ENCODE measurements at regions not wholly inside any gene's neighbourhood (a gene's known extent, or its start where the extent isn't known, plus 50 kb on each side); places are given as distances from the start of the nearest gene placed in this dataset.

DNA sequence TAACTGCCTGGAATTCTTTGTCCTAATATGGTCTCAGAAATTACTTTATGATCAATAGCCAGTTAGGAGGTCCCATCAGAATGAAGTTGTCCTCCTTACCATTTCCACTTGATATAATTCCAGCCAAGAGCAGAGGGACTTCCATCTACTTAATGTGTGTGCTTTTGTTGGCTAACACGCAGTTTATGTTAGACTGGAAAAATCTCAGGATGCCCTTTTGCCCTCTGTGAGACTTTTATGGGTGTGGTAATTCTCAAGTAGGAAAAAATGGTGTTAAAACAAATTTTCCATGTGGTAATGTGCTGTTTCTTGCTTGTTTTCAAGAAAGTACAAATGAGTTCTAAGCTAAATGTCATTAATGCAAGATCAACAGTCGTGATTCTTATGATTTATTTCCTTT is 327.1 kb downstream of the MTRR start:
- no peaks in the 10 kb centered on the region for H3K9me3 ChIP-seq (ENCODE audit: low read length)
- no peaks in the 10 kb centered on the region for H3F3A ChIP-seq (ENCODE audit: insufficient read depth, low read length, poor library complexity, severe bottlenecking)
- no peaks in the 10 kb centered on the region for H3K79me2 ChIP-seq (replicated peaks; ENCODE audit: insufficient read depth, low read length)
- no peaks in the 10 kb centered on the region for H3K9me2 ChIP-seq (ENCODE audit: insufficient read depth, low read length)
- H4K20me1 ChIP-seq (ENCODE audit: insufficient read depth) = no peaks in the 10 kb centered on the region
- no peaks in the 10 kb centered on the region for H3K36me3 ChIP-seq (ENCODE audit: insufficient read depth, low read length)
- H3K27me3 ChIP-seq (ENCODE audit: insufficient read depth, low read depth, low read length) = no peaks in the 10 kb centered on the region
- no peak overlapping the region for H2AFZ ChIP-seq (ENCODE audit: low read depth, low read length)
- H3K4me2 ChIP-seq (ENCODE audit: low read length) = no peak overlapping the region
- H3K9ac ChIP-seq (ENCODE audit: low read length) = no peak overlapping the region
- H3K27ac ChIP-seq (ENCODE audit: low read length) = no peak overlapping the region
- TF ChIP-seq TAF1 (IDR thresholded peaks at IDR 0.05; ENCODE audit: low read depth) (no peak), RAD21 (conservative IDR thresholded peaks at IDR 0.05) (no peak), POLR2AphosphoS5 (IDR thresholded peaks at IDR 0.05) (no peak), SMC3 (conservative IDR thresholded peaks at IDR 0.05; ENCODE audit: poor library complexity) (no peak), EZH2 (IDR thresholded peaks at IDR 0.05; ENCODE audit: borderline replicate concordance, insufficient read depth, low read length, poor library complexity, severe bottlenecking) (no peak), EP300 (conservative IDR thresholded peaks at IDR 0.05; ENCODE audit: poor library complexity, severe bottlenecking) (no peak), MXI1 (conservative IDR thresholded peaks at IDR 0.05; ENCODE audit: poor library complexity, severe bottlenecking) (no peak)
- TF ChIP-seq, protein P1, sequence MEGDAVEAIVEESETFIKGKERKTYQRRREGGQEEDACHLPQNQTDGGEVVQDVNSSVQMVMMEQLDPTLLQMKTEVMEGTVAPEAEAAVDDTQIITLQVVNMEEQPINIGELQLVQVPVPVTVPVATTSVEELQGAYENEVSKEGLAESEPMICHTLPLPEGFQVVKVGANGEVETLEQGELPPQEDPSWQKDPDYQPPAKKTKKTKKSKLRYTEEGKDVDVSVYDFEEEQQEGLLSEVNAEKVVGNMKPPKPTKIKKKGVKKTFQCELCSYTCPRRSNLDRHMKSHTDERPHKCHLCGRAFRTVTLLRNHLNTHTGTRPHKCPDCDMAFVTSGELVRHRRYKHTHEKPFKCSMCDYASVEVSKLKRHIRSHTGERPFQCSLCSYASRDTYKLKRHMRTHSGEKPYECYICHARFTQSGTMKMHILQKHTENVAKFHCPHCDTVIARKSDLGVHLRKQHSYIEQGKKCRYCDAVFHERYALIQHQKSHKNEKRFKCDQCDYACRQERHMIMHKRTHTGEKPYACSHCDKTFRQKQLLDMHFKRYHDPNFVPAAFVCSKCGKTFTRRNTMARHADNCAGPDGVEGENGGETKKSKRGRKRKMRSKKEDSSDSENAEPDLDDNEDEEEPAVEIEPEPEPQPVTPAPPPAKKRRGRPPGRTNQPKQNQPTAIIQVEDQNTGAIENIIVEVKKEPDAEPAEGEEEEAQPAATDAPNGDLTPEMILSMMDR (IDR thresholded peaks at IDR 0.05; ENCODE audit: poor library complexity, severe bottlenecking) = no peak
- TF ChIP-seq, protein P2, sequence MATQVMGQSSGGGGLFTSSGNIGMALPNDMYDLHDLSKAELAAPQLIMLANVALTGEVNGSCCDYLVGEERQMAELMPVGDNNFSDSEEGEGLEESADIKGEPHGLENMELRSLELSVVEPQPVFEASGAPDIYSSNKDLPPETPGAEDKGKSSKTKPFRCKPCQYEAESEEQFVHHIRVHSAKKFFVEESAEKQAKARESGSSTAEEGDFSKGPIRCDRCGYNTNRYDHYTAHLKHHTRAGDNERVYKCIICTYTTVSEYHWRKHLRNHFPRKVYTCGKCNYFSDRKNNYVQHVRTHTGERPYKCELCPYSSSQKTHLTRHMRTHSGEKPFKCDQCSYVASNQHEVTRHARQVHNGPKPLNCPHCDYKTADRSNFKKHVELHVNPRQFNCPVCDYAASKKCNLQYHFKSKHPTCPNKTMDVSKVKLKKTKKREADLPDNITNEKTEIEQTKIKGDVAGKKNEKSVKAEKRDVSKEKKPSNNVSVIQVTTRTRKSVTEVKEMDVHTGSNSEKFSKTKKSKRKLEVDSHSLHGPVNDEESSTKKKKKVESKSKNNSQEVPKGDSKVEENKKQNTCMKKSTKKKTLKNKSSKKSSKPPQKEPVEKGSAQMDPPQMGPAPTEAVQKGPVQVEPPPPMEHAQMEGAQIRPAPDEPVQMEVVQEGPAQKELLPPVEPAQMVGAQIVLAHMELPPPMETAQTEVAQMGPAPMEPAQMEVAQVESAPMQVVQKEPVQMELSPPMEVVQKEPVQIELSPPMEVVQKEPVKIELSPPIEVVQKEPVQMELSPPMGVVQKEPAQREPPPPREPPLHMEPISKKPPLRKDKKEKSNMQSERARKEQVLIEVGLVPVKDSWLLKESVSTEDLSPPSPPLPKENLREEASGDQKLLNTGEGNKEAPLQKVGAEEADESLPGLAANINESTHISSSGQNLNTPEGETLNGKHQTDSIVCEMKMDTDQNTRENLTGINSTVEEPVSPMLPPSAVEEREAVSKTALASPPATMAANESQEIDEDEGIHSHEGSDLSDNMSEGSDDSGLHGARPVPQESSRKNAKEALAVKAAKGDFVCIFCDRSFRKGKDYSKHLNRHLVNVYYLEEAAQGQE (IDR thresholded peaks at IDR 0.05; ENCODE audit: borderline replicate concordance) = no peak
- H3K4me3 ChIP-seq (ENCODE audit: low read length) = no peak overlapping the region

DNA sequence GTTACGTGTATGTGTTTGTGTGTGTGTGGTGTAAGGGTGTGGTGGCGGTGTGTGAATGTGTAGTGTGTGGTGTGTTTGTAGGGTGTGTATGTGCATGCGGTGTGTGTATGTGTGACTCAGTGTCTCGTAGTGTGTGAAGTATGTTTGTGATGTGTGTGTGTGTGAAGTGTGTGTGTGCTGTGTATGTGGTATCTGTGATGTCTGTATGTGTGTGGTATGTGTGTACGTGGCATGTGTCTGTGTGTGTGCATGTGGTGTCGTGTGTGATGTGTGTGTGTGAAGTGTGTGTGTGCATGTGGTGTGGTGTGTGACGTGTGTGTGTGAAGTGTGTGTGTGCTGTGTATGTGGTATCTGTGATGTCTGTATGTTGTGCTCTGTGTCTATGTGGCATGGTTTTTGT is 339.4 kb downstream of the MTRR start:
- no peaks in the 10 kb centered on the region for H3K79me2 ChIP-seq (replicated peaks; ENCODE audit: insufficient read depth, low read length)
- H3K36me3 ChIP-seq (ENCODE audit: insufficient read depth, low read length) = no peaks in the 10 kb centered on the region
- no peaks in the 10 kb centered on the region for H3K9me2 ChIP-seq (ENCODE audit: insufficient read depth, low read length)
- no peaks in the 10 kb centered on the region for H3F3A ChIP-seq (ENCODE audit: insufficient read depth, low read length, poor library complexity, severe bottlenecking)
- no peak overlapping the region for H2AFZ ChIP-seq (ENCODE audit: low read depth, low read length)
- TF ChIP-seq EZH2 (IDR thresholded peaks at IDR 0.05; ENCODE audit: borderline replicate concordance, insufficient read depth, low read length, poor library complexity, severe bottlenecking) (no peak), SMC3 (conservative IDR thresholded peaks at IDR 0.05; ENCODE audit: poor library complexity) (no peak)
- no peaks in the 10 kb centered on the region for H3K9me3 ChIP-seq (ENCODE audit: low read length)
- no peak overlapping the region for H3K9ac ChIP-seq (ENCODE audit: low read length)
- H3K4me2 ChIP-seq (ENCODE audit: low read length) = no peak overlapping the region
- no peaks in the 10 kb centered on the region for H3K27me3 ChIP-seq (ENCODE audit: insufficient read depth, low read depth, low read length)
- H3K27ac ChIP-seq (ENCODE audit: low read length) = no peak overlapping the region
- H4K20me1 ChIP-seq (ENCODE audit: insufficient read depth) = no peaks in the 10 kb centered on the region
- H3K4me3 ChIP-seq (ENCODE audit: low read length) = no peak overlapping the region

DNA sequence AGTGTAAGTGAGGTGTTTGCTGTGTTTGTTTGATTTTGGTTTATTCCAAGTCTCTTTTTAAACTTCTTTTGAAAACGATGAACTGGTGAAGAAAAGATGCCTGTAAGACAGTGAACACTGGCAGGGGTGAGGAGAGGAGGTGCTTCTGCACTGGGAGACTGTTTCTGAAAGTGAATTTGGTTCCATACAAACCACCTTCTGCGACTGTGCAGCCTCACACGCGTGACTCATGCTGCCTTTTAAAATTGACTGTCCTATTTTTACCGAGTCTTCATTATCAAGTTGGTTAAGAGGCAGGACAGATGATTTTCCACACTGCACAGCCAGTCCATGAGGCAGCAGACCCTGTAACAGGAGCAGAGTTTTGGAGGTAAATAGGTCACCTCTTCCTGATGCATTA is 340.6 kb downstream of the MTRR start:
- H3K4me2 ChIP-seq (ENCODE audit: low read length) = no peak overlapping the region
- no peaks in the 10 kb centered on the region for H4K20me1 ChIP-seq (ENCODE audit: insufficient read depth)
- H3K27me3 ChIP-seq (ENCODE audit: insufficient read depth, low read depth, low read length) = no peaks in the 10 kb centered on the region
- no peak for TF ChIP-seq TAF1 (IDR thresholded peaks at IDR 0.05; ENCODE audit: low read depth)
- no peak for TF ChIP-seq RAD21 (conservative IDR thresholded peaks at IDR 0.05)
- no peak for TF ChIP-seq EP300 (conservative IDR thresholded peaks at IDR 0.05; ENCODE audit: poor library complexity, severe bottlenecking)
- no peak for TF ChIP-seq POLR2AphosphoS5 (IDR thresholded peaks at IDR 0.05)
- TF ChIP-seq EZH2 (IDR thresholded peaks at IDR 0.05; ENCODE audit: borderline replicate concordance, insufficient read depth, low read length, poor library complexity, severe bottlenecking) = no peak
- TF ChIP-seq SMC3 (conservative IDR thresholded peaks at IDR 0.05; ENCODE audit: poor library complexity) = no peak
- no peak for TF ChIP-seq MXI1 (conservative IDR thresholded peaks at IDR 0.05; ENCODE audit: poor library complexity, severe bottlenecking)
- TF ChIP-seq, protein P2 (IDR thresholded peaks at IDR 0.05; ENCODE audit: borderline replicate concordance) = no peak
- TF ChIP-seq, protein P1 (IDR thresholded peaks at IDR 0.05; ENCODE audit: poor library complexity, severe bottlenecking) = no peak
- H2AFZ ChIP-seq (ENCODE audit: low read depth, low read length) = no peak overlapping the region
- no peaks in the 10 kb centered on the region for H3K79me2 ChIP-seq (replicated peaks; ENCODE audit: insufficient read depth, low read length)
- no peaks in the 10 kb centered on the region for H3K36me3 ChIP-seq (ENCODE audit: insufficient read depth, low read length)
- H3K4me3 ChIP-seq (ENCODE audit: low read length) = no peak overlapping the region
- H3K27ac ChIP-seq (ENCODE audit: low read length) = no peak overlapping the region
- H3F3A ChIP-seq (ENCODE audit: insufficient read depth, low read length, poor library complexity, severe bottlenecking) = no peaks in the 10 kb centered on the region
- H3K9me3 ChIP-seq (ENCODE audit: low read length) = no peaks in the 10 kb centered on the region
- no peak overlapping the region for H3K9ac ChIP-seq (ENCODE audit: low read length)
- no peaks in the 10 kb centered on the region for H3K9me2 ChIP-seq (ENCODE audit: insufficient read depth, low read length)

All from neural cell (in vitro differentiated cells).